PC-3 (cell line): ENCODE measurements at regions not wholly inside any gene's neighbourhood (a gene's known extent, or its start where the extent isn't known, plus 50 kb on each side); places are given as distances from the start of the nearest gene placed in this dataset.
A peak's percentile ranks its signal among the peaks of the same experiment; 100 is the strongest.

Experiments
- ATAC-seq: fragments of 200-7000 bp; cut with Tn5 transposase; 2 replicates; pipeline ENCODE4 v1.9.1; 2020; ENCODE audit warnings: mild to moderate bottlenecking, moderate library complexity
- BruUV-seq: library from RNA; stranded (reverse); fragments of 400-500 nt; replicated peaks from 2 replicates; lab custom pipeline; 2021; lab: Mats Ljungman, UMichigan
- CTCF ChIA-PET: fragments of 300-600 bp; sonication (Branson Sonifier 250); formaldehyde crosslinking; loops from one replicate; lab custom pipeline; 2022; ENCODE audit warnings: antibody characterized with exemption; lab: Charles Lee
- POLR2A ChIA-PET: fragments of 300-600 bp; sonication (Branson Sonifier 250); formaldehyde crosslinking; loops from one replicate; lab custom pipeline; 2022; ENCODE audit warnings: antibody characterized with exemption; ENCODE audit not compliant: unreplicated experiment; lab: Charles Lee
- DNase-seq: peaks from one replicate; pipeline ENCODE4 v3.0.0-alpha.2; 2015
- H2AFZ ChIP-seq: fragments of 300-600 bp; sonication (generic); 2 replicates; pipeline ENCODE4 v1.6.0; 2016; ENCODE audit warnings: antibody characterized with exemption, low read length
- H3F3A ChIP-seq: fragments of 300-600 bp; sonication (generic); one replicate; pipeline ENCODE4 v1.6.0; 2017; ENCODE audit warnings: antibody characterized with exemption, low read length, control low read depth, mild to moderate bottlenecking; ENCODE audit not compliant: unreplicated experiment
- H3K27ac ChIP-seq: fragments of 300-600 bp; sonication (generic); 2 replicates; pipeline ENCODE4 v1.5.1; 2016; ENCODE audit warnings: mild to moderate bottlenecking, low read length
- H3K27me3 ChIP-seq: fragments of 300-600 bp; sonication (generic); 2 replicates; pipeline ENCODE4 v1.6.1; 2016; ENCODE audit warnings: low read length, mixed read lengths
- H3K36me3 ChIP-seq: fragments of 300-600 bp; sonication (generic); 2 replicates; pipeline ENCODE4 v1.6.1; 2016; ENCODE audit warnings: low read depth, mixed run types, low read length, mixed read lengths
- H3K4me1 ChIP-seq: fragments of 300-600 bp; sonication (generic); 2 replicates; pipeline ENCODE4 v1.5.1; 2016; ENCODE audit warnings: low read length; ENCODE audit not compliant: insufficient read depth
- H3K4me2 ChIP-seq: fragments of 300-600 bp; sonication (generic); 2 replicates; pipeline ENCODE4 v1.6.0; 2016; ENCODE audit warnings: low read length
- H3K4me3 ChIP-seq: fragments of 300-600 bp; sonication (generic); 2 replicates; pipeline ENCODE4 v1.5.1; 2016; ENCODE audit warnings: mild to moderate bottlenecking, low read length, mixed read lengths
- H3K79me2 ChIP-seq: fragments of 300-600 bp; sonication (generic); 2 replicates; pipeline ENCODE4 v1.6.1; 2017; ENCODE audit warnings: low read length, mixed read lengths
- H3K9ac ChIP-seq: fragments of 300-600 bp; sonication (generic); 2 replicates; pipeline ENCODE4 v1.6.0; 2016; ENCODE audit warnings: mild to moderate bottlenecking, low read length
- H3K9me2 ChIP-seq: fragments of 300-600 bp; sonication (generic); replicated peaks from 2 replicates; pipeline ENCODE4 v1.6.1; 2016; ENCODE audit warnings: mixed run types, low read length, mixed read lengths
- H3K9me3 ChIP-seq: fragments of 300-600 bp; sonication (generic); 2 replicates; pipeline ENCODE4 v1.6.1; 2016; ENCODE audit warnings: low read length, mixed read lengths
- H4K20me1 ChIP-seq: fragments of 300-600 bp; sonication (generic); 2 replicates; pipeline ENCODE4 v1.6.1; 2016; ENCODE audit warnings: low read length, mixed read lengths
- EZH2 ChIP-seq: fragments of 300-600 bp; sonication (generic); IDR thresholded peaks from one replicate; pipeline ENCODE4 v1.6.1; 2017; ENCODE audit warnings: antibody characterized with exemption, mild to moderate bottlenecking, low read length; ENCODE audit not compliant: unreplicated experiment
- EZH2phosphoT487 ChIP-seq: fragments of 300-600 bp; sonication (generic); IDR thresholded peaks from 2 replicates; pipeline ENCODE4 v1.6.1; 2018; ENCODE audit warnings: mild to moderate bottlenecking, antibody characterized with exemption, low read length, borderline replicate concordance
- intact Hi-C: fragments of 100-400 bp; cut with micrococcal nuclease; formaldehyde crosslinking; loops from 2 replicates; pipeline ENCODE4 v1.9.0; 2023
- TF ChIP-seq, protein P1 (sequence below): fragments of 300-600 bp; sonication (generic); conservative IDR thresholded peaks from 2 replicates; pipeline ENCODE4 v1.5.1; 2017; ENCODE audit warnings: antibody characterized with exemption, low read depth, mild to moderate bottlenecking, low read length

DNA sequence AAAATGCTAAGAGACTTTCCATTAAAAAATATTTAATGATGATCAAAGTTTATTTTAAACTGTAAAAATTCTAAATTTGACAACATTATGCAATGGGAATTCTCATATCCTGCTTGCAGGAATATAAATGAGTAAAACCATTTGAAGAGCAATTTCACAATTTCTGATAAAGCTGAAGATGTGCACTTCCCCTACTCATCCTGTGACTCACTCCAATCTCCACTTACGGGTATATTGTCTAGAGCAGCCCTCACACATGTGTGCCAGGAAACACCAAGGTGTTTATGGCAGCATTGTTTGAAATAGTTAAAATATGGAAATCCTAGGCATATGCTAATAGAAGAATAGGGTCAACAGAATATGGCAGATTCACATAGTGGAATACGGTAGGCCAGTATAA, 158.4 kb downstream of the PDHA2 start:
- H3K79me2 ChIP-seq: no peaks in the 10 kb centered on the region
- no peak for DNase-seq
- no peaks in the 10 kb centered on the region for H4K20me1 ChIP-seq
- CTCF ChIA-PET: no interaction called here
- no peak overlapping the region for H2AFZ ChIP-seq
- POLR2A ChIA-PET: no interaction called here
- H3K27ac ChIP-seq: no peak overlapping the region
- no peak overlapping the region for H3K4me3 ChIP-seq
- H3K4me2 ChIP-seq: no peak overlapping the region
- no peaks in the 10 kb centered on the region for H3K9me3 ChIP-seq
- no TSS peak for BruUV-seq
- no peak for ATAC-seq
- intact Hi-C loops: no loop called here
- no peaks in the 10 kb centered on the region for H3K9me2 ChIP-seq
- no peaks in the 10 kb centered on the region for H3K4me1 ChIP-seq
- no peak overlapping the region for H3K9ac ChIP-seq
- TF ChIP-seq EZH2 (no peak), EZH2phosphoT487 (no peak)
- no peaks in the 10 kb centered on the region for H3F3A ChIP-seq
- no peaks in the 10 kb centered on the region for H3K36me3 ChIP-seq
- H3K27me3 ChIP-seq: no peaks in the 10 kb centered on the region

DNA sequence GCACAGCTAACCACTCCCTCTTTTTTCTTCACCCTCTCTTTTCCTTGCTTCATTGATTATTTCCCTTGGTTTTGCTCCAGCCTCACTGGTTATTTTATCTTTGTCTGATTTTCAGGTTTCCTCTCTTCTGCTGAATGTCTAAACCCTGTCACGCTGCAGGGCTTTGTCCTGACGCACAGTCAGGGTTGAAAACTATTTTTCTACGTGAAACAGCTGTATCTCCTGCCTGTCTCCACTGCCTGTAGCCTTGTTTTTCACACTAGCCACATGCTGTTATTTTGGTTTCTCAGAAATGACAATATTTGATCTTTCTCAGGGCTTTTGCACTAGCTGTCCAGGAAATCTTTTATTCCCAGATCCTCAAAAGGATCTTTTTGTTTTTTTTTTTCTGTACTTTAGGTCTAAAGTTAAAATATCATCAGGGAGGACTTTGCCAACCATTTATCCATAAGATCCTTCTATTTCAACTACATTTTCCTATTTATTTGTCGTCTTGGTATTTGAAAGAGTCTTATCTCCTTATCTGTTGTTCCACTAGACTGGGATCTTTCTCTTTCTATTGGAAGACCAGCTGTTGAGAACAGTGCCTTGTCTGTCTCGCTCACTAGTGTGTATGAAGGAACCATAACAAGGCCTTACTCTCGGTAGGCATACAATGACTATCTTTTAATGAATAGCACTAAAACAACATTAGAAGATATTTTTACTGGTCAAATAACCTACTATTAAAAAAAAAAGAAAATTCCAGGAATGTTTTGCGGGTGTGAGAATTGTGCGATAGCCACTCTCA, 164.3 kb downstream of the PDHA2 start:
- H3K4me2 ChIP-seq: no peak overlapping the region
- H3K9me3 ChIP-seq: no peaks in the 10 kb centered on the region
- no peak for DNase-seq
- ATAC-seq: no peak
- no peaks in the 10 kb centered on the region for H3F3A ChIP-seq
- H3K27me3 ChIP-seq: no peaks in the 10 kb centered on the region
- H4K20me1 ChIP-seq: no peaks in the 10 kb centered on the region
- H3K9me2 ChIP-seq: no peaks in the 10 kb centered on the region
- no peaks in the 10 kb centered on the region for H3K79me2 ChIP-seq
- no peak overlapping the region for H3K4me3 ChIP-seq
- H3K36me3 ChIP-seq: no peaks in the 10 kb centered on the region
- ChIA-PET CTCF (no interaction called here), POLR2A (no interaction called here)
- H3K9ac ChIP-seq: no peak overlapping the region
- no TSS peak for BruUV-seq
- TF ChIP-seq, protein P1, sequence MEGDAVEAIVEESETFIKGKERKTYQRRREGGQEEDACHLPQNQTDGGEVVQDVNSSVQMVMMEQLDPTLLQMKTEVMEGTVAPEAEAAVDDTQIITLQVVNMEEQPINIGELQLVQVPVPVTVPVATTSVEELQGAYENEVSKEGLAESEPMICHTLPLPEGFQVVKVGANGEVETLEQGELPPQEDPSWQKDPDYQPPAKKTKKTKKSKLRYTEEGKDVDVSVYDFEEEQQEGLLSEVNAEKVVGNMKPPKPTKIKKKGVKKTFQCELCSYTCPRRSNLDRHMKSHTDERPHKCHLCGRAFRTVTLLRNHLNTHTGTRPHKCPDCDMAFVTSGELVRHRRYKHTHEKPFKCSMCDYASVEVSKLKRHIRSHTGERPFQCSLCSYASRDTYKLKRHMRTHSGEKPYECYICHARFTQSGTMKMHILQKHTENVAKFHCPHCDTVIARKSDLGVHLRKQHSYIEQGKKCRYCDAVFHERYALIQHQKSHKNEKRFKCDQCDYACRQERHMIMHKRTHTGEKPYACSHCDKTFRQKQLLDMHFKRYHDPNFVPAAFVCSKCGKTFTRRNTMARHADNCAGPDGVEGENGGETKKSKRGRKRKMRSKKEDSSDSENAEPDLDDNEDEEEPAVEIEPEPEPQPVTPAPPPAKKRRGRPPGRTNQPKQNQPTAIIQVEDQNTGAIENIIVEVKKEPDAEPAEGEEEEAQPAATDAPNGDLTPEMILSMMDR: no peak
- TF ChIP-seq EZH2phosphoT487: no peak
- no peak for TF ChIP-seq EZH2
- intact Hi-C loops: no loop called here
- H2AFZ ChIP-seq: peak overlapping the region; percentile 19; the same call in 1 of the 2 replicates
- no peaks in the 10 kb centered on the region for H3K4me1 ChIP-seq
- no peak overlapping the region for H3K27ac ChIP-seq

DNA sequence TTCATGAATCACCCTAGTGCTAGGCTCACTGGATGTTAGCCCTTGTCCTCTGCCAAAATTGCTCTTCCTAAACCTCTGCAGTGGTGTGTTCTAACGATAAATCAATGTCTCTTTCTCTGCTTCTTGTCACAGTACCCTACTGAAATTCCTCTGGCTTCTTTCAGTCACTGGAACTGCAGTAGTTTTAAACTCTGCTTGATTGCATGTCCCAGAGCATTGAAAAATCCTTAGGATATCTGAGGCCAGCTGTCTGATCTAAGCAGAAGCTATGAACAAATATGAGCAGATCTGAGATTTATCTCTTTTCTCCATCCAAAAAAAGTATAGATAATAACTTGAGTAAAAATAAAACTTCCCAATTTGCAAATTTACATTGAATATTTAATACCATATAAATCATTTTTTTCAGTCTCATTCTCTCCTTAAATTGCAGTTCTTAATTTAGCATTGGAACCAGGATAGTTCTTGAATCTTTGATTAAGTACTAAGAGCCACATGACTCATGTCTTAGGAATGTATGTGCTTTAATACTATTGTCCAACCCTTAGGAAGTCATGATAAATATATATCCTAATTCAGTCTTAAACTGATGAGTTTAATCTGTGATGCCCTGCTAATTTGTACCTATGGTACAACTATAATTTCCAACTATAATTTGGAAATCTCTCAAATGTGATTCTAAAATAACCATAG, 169.7 kb downstream of the PDHA2 start:
- intact Hi-C loops: no loop called here
- Histone ChIP-seq H3K27me3 (no peaks in the 10 kb centered on the region), H3K4me1 (no peaks in the 10 kb centered on the region), H3F3A (no peaks in the 10 kb centered on the region), H3K9me2 (no peaks in the 10 kb centered on the region), H3K9me3 (no peaks in the 10 kb centered on the region), H2AFZ (no peak overlapping the region), H3K79me2 (no peaks in the 10 kb centered on the region), H3K27ac (no peak overlapping the region), H4K20me1 (no peaks in the 10 kb centered on the region), H3K36me3 (no peaks in the 10 kb centered on the region), H3K4me3 (no peak overlapping the region), H3K4me2 (no peak overlapping the region), H3K9ac (no peak overlapping the region)
- DNase-seq (peak; percentile 59), ATAC-seq (no peak)
- TF ChIP-seq EZH2phosphoT487: no peak
- TF ChIP-seq, protein P1: no peak
- no peak for TF ChIP-seq EZH2
- no TSS peak for BruUV-seq
- POLR2A ChIA-PET: no interaction called here
- CTCF ChIA-PET: no interaction called here
